GM18909 (cell line): ENCODE measurements at regions not wholly inside any gene's neighbourhood (a gene's known extent, or its start where the extent isn't known, plus 50 kb on each side); places are given as distances from the start of the nearest gene placed in this dataset.

Source experiments
- ATAC-seq: cut with Tn5 transposase; IDR thresholded peaks from one replicate; pipeline ENCODE4 v1.9.1; 2021; ENCODE audit warnings: mild to moderate bottlenecking; ENCODE audit not compliant: unreplicated experiment, poor library complexity

DNA sequence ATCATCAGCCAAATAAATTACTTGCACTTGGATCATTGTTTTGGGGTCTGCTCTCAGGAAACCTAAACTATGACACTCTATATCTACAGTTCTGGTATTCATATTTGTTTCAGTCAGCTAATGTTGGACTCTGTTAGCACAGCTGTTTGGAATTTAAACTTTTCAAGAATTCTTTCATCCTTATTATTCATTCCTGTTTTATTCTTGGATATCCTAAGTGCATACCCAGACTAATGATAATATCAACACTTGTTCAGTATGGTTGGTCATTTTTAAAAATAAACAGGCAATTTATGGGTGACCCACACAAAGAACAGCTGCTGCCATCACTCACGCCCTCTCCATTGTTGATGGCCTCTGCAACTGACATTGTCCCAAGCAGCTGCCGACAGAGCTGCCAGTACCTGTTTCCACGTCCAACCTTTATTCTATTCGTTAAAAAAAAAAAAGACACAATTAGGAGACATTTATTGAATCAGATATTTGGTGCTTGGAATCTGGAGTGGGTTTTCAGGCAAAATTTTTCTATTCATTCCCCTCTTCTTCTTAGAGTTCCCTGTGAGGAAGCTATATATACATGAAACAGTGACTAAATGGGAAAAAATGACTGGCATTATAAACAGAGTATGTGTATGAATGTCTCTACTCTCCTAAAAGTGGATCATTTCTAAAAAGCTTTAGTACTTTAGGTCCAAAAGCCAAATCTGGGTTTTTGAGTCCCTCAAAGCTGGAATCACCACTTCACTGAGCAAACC, 252.1 kb upstream of the NAV3 start:
- ATAC-seq = no peak

DNA sequence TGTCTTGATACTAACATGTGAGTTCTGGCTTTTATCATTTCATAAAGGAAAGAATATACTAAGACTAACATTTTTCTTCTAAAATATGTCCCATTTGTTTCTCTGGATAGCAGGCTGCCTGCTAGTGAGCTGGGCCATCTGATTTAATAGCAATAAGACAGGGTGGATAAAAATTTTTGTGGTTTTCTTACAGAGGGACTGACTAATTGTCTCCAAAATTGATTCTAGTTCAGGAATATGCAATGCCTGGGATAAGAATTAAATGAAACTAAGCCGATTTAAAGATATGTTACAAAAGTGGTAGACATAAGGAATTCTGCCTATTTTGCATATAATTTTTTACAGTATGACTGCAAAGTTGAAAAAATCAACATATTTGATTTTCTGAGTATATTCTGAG, 252.9 kb upstream of the NAV3 start:
- no peak for ATAC-seq

GRCh38 chr12:77575376-77575919, 255.2 kb upstream of the NAV3 start:
- ATAC-seq = no peak

DNA sequence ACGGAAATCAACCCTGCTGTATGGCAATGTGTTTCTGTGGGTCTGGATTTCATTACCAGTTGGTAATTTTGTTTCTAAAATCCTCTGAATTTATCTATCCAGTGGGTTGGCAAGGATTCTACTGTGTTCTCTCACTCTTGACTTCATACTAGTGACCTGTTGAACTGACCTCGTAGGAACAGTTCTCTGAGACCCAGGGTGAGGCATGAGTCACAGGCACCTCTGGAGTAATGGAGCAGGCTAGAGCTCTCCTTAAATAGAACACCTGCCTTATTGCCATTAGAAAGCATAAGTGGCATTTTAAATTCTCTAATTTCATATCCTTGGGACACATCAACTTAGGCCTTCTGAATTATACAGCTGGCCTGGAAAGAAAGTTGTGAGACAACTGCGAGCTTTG, 258.3 kb upstream of the NAV3 start:
- ATAC-seq = no peak

DNA sequence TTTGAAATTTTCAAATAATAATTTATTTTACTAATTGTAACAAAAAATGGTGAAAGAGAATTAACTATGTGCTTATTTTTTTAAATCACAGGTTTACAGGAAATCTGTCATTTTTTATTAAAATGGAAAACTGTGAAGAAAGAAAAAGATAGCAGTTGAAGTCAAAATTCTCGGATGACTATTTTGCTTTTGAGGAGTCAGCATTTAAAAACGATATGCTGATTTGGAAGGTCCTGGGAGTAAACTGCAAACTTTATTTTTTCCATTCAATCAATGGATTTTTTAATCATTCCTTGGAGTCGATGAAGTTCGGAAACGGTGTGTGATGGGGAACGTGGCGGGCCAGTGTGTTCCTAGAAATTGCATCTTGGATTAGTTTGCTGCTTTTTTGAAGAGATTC, 258.9 kb upstream of the NAV3 start:
- ATAC-seq = no peak

- ATAC-seq = no peak
Observed at GRCh38 chr12:77571127-77571526, 259.6 kb upstream of the NAV3 start.

DNA sequence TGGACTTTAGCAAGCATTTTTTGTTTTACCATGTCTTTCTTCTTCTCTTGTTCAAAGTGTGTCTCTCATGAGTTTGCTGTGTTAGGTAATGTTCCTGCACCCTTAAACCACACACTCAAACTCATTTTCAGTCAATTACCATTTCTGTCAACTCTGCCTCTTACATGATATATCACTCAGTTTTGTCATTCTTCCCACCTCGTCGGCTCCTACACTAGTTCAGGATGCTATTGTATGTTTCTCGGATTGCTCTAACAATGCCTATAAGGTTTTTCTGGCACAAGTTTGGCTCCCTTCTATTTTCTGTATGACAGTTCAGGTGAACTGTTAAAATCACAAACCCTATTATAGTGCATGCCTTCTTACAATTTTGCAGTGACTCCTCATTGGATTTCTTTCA, 260.8 kb upstream of the NAV3 start:
- no peak for ATAC-seq

DNA sequence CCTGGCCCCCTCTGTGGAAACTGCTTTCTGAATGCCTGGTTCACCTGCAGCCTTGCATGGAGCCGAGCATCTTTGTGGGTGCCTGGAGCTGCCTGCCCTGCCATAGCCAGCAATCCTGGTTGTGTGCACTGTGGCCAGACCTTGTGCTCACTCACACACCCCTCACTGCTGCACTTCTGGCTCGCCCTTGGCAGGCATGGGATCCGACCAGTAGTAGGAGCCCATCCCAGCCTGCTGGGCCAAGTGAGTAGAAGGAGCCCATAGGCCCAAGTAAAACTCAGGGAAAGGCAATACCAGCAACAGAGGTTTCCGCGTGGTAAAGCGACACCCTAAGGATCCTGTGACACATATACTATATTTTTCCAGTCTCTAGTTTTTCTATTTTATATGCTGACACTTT, 270.0 kb upstream of the NAV3 start:
- ATAC-seq = no peak

DNA sequence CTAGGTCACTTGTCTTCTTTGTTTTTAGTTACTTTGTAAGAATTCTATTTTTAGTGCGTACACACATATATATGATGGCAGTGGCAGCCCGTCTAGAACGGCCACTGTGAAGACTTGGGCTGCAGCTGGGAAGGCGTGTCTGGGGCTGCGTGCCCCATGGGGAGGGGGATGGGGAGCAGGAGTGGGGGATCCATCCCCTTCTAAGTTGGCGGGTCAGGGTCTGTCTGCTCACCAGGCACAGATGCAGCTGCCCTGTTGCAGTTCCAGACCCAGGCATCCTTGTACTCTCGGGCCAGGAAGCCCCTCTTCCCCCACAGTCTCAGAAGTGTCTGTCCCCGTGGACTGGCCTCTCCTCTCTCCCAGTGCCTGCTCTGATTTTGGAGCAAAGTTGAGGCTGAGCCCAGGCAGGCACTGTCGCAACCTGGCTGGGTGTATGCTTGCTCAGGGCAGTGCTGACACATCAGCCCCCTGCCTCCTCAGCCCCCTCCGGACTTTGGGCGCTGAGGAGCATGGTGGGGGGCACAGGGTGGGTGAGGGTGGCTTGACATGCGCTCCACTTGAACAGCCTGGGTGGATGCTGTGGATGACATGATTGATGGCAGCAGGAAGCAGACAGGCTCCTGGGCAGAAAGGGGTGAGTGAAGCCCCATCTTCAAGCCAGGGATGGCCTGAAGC, 271.2 kb upstream of the NAV3 start:
- ATAC-seq = no peak

DNA sequence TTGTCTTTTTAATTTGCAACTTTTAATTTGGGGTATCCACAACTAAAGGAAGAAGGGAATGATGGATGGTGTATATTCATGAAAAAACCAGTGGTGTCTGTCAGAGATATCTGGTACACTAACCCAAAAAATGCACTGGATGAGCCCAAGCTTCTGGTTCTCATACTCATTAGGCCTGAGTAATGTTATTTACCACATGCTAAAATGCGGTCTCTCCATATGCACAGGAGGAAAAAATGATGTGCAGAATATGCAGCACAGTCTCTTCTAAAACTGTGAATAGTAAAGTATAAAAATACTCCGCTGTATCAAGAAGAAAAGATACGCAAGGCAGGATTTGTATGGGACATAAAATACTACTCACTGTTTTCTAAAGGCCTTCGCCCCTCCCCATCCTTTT, 275.6 kb upstream of the NAV3 start:
- ATAC-seq = no peak

GRCh38 chr12:77553976-77554619, 276.6 kb upstream of the NAV3 start:
- ATAC-seq = peak; percentile 100

GRCh38 chr12:77549383-77550128, 281.1 kb upstream of the NAV3 start:
- no peak for ATAC-seq

DNA sequence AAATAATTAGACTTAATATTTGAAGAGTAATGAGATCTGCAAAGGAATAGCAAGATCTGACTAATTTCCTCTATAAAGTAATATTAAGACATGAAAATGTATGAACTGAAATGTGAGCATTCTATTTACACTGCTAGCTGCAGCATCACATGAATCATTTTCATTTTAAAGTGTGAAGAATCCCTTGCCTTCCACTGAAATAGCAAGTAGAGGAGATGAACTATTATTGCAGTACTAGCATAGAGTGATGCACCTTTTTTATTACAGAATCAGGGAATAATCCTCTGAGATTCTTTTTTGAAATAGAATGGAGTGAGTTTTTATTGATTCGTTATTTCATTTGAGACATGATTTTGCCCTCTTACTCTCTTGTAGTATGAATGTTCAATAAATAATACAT, 281.9 kb upstream of the NAV3 start:
- no peak for ATAC-seq

DNA sequence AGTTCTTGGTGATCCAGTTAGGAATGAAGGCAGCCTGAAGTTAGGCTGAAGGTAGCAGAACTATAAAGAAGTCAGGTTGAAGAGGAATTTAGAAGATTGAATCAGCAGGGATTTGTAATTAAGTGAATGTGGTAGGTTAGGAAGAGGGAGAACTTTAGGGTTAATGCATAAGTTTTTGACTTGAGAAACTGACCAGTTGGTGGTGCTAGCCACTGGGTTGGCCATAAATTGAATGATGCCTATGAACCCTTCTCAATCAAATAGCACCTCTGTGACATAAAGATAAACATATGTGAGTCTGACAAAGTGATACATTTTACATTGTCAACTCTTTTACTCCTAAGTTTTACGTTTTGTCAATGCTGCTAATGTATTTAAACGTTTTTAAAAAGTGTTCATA, 290.6 kb upstream of the NAV3 start:
- ATAC-seq = no peak

DNA sequence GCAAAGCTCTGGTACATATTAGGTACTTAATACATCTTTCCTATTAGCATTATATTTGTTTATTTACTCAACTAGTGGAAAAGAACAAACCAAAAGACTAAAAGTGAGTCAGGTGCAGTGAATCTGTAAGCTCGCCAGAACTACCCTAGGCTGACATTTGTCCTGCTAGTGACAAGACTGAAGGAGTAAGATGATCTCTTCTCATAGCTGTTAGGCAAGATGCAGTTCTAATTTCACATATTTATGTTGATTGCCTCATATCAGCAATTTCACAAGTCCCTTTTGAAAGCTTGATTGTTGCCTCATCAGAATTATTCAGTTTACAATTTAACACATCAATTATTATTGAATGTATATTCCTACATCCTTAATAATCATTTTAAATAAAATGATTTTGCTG, 293.0 kb upstream of the NAV3 start:
- ATAC-seq = no peak

- ATAC-seq = no peak
Observed at GRCh38 chr12:77535734-77536133, 295.0 kb upstream of the NAV3 start.

GRCh38 chr12:77531912-77532311, 298.8 kb upstream of the NAV3 start:
- ATAC-seq = no peak

DNA sequence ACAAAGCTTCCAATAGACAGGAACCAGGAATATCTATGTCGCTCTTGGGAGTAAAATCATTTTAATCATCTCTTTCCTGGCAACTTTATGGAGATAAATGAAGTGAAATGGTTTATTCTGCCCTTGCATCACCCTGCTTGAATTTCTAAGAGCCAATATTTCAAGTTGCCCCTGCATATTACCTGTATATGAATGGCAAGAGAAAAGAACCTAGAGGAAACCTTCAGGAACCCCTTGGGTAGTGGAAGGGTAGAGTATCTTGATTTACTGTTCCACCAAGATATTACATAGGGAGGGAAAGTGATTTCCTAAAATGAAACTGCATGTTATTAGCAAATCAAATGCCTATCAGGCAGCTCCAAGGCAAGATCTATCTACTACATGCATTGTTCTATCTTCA, 308.4 kb upstream of the NAV3 start:
- ATAC-seq = no peak

- ATAC-seq = no peak
Observed at GRCh38 chr12:77521508-77522115, 309.1 kb upstream of the NAV3 start.

DNA sequence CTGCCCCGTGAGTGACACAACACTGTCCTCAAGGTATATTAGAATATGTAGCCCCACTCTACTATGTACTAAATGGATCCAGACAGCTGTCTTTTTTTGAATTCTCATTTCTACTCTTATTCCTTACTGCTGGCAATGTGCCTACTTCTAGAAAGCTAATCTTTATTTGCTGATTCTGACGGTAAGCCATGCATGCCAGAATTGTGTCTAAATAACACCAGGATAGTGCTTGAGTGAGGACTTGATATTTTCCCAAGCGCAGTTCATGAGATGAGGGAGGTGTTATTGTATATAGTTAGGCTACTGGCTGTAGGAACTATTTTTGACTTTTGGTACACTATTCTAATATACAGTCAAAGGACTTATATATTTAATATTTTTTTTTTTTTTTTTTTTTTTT, 316.2 kb upstream of the NAV3 start:
- ATAC-seq = no peak
